HFF-Myc (cell line): ENCODE measurements at regions not wholly inside any gene's neighbourhood (a gene's known extent, or its start where the extent isn't known, plus 50 kb on each side); places are given as distances from the start of the nearest gene placed in this dataset.
"Not testable (repeated sequence)": the region's sequence is repeated elsewhere in the genome, so short reads cannot be mapped to it uniquely, and the experiment has no call there.

ENCODE experiments used
- DNase-seq: peaks from one replicate; pipeline ENCODE4 v3.0.0-alpha.2; 2011; ENCODE audit warnings: low read depth; ENCODE audit errors: extremely low read depth
- H3K4me3 ChIP-seq: replicated peaks from 2 replicates; pipeline ENCODE4 v1.5.1; 2011; ENCODE audit warnings: low read depth, mild to moderate bottlenecking, control low read depth, low read length
- CTCF ChIP-seq: IDR thresholded peaks from 2 replicates; pipeline ENCODE4 v1.5.1; 2012; ENCODE audit warnings: mild to moderate bottlenecking, low read depth, low read length, control low read depth; ENCODE audit errors: missing control alignments

GRCh38 chrY:12474472-12474871 lies 226.6 kb upstream of the USP9Y start:
- TF ChIP-seq CTCF, result no peak
- DNase-seq, result no peak
- no peak overlapping the region for H3K4me3 ChIP-seq

GRCh38 chrY:12479382-12479781 lies 221.6 kb upstream of the USP9Y start:
- H3K4me3 ChIP-seq, result no peak overlapping the region
- DNase-seq, result peak; percentile 14
- TF ChIP-seq CTCF, result peak; percentile 43

- no peak for DNase-seq
These were observed 217.6 kb upstream of the USP9Y start for GRCh38 chrY:12483394-12483793.

GRCh38 chrY:12490558-12491209 lies 210.3 kb upstream of the USP9Y start:
- TF ChIP-seq CTCF, result no peak
- peak; percentile 59 for DNase-seq
- H3K4me3 ChIP-seq, result no peak overlapping the region

More at GRCh38 chrY:12483394-12483793, 217.6 kb upstream of the USP9Y start:
- H3K4me3 ChIP-seq, result no peak overlapping the region
- TF ChIP-seq CTCF, result no peak

- no peak for TF ChIP-seq CTCF
- H3K4me3 ChIP-seq, result no peak overlapping the region
- no peak for DNase-seq
These were observed 208.8 kb upstream of the USP9Y start for GRCh38 chrY:12492218-12492617.

- no peak overlapping the region for H3K4me3 ChIP-seq
- TF ChIP-seq CTCF, result no peak
- DNase-seq, result no peak
These were observed 205.0 kb upstream of the USP9Y start for GRCh38 chrY:12496007-12496406.

- TF ChIP-seq CTCF, result no peak
- no peak for DNase-seq
- no peak overlapping the region for H3K4me3 ChIP-seq
These were observed 200.9 kb upstream of the USP9Y start for GRCh38 chrY:12500096-12500495.

GRCh38 chrY:12504028-12504427 lies 197.0 kb upstream of the USP9Y start:
- peak; percentile 33 for DNase-seq
- not testable (repeated sequence) for H3K4me3 ChIP-seq
